GM10266 (cell line): ENCODE measurements at regions not wholly inside any gene's neighbourhood (a gene's known extent, or its start where the extent isn't known, plus 50 kb on each side); places are given as distances from the start of the nearest gene placed in this dataset.
"Not testable (repeated sequence)": the region's sequence is repeated elsewhere in the genome, so short reads cannot be mapped to it uniquely, and the experiment has no call there.

ENCODE experiments used
- DNase-seq: peaks from one replicate; pipeline ENCODE4 v3.0.0; 2012; ENCODE audit errors: extremely low spot score
- TF ChIP-seq, protein P1 (sequence below): IDR thresholded peaks from 2 replicates; pipeline ENCODE4 v1.5.1; 2012; ENCODE audit warnings: mild to moderate bottlenecking, low read depth; ENCODE audit not compliant: control insufficient read depth, insufficient read depth; ENCODE audit errors: missing control alignments

DNA sequence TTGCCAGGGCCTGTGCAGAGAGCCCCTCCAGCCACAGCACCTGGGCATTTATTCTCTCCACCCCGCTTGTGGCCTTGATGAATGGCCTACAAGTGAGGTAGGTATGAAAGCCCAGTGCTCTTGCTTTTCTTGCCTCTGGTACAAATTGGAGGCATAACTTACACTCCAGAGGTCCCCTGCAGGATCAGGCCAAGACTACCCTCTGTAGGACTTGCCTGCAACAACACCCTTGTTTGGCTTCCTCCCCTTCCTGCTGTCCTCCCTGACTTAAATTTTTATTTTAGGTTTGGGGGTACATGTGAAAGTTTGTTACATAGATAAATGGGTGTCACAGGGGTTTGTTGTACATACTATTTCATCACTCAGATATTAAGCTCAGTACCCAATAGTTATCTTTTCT, 95.7 kb downstream of the CDC42EP3 start:
- TF ChIP-seq, protein P1, sequence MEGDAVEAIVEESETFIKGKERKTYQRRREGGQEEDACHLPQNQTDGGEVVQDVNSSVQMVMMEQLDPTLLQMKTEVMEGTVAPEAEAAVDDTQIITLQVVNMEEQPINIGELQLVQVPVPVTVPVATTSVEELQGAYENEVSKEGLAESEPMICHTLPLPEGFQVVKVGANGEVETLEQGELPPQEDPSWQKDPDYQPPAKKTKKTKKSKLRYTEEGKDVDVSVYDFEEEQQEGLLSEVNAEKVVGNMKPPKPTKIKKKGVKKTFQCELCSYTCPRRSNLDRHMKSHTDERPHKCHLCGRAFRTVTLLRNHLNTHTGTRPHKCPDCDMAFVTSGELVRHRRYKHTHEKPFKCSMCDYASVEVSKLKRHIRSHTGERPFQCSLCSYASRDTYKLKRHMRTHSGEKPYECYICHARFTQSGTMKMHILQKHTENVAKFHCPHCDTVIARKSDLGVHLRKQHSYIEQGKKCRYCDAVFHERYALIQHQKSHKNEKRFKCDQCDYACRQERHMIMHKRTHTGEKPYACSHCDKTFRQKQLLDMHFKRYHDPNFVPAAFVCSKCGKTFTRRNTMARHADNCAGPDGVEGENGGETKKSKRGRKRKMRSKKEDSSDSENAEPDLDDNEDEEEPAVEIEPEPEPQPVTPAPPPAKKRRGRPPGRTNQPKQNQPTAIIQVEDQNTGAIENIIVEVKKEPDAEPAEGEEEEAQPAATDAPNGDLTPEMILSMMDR = no peak
- DNase-seq = no peak

DNA sequence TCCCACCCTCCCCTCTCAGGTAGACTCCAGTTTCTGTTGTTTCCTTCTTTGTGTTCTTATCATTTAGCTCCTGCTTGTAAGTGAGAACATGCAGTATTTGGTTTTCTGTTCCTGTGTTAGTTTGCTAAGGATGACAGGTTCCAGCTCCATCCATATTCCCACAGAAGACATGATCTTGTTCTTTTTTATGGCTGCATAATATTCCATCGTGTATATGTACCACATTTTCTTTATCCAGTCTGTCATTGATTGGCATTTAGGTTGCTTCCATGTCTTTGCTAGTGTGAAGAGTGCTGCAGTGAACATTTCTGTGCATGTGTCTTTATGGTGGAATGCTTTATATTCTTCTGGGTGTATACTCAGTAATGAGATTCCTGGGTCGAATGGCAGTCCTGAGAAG, 95.2 kb downstream of the CDC42EP3 start:
- not testable (repeated sequence) for DNase-seq

DNA sequence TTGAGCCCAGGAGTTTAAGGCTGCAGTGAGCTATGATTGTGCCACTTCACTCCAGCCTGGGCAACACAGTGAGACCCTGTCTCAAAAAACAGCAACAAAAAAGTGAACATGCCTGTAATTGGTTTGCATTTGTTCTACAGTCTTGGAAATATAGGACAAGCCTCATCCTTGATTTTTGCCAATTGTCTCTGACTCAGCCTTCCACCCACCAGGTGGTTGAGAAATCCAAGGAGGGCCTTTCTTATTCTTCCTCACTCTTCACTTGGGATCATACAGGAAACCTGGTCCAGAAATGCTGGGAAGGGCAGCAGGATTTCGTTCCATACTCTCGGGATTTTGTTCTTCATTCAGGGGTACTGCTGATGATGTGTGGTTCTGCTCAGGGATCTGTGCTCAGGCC, 94.6 kb downstream of the CDC42EP3 start:
- TF ChIP-seq, protein P1 = no peak
- DNase-seq = no peak

DNA sequence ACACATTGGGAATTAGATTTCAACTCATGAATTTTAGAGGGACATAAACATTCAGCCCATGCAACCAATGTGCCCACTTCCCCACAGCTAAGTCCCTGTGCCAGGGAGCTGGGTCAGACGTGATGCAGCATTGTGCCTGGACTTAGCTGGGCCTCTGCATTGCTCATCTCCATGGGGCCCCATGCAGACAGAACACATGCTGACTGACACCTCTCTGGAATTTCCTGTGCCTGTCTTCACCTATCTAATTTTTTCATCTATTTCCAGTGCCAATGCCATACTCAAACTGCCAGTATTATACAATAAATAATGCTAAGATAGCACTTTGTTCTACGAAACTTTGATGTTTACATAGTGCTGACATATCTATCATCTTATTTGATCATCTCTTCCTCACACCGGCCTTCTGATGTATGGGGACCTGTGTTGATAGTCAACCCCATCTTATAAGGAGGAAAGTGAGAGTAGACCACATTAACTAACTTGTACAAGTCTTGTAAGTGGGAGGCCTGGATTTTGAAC, 92.2 kb downstream of the CDC42EP3 start:
- TF ChIP-seq, protein P1 = no peak
- DNase-seq = no peak

DNA sequence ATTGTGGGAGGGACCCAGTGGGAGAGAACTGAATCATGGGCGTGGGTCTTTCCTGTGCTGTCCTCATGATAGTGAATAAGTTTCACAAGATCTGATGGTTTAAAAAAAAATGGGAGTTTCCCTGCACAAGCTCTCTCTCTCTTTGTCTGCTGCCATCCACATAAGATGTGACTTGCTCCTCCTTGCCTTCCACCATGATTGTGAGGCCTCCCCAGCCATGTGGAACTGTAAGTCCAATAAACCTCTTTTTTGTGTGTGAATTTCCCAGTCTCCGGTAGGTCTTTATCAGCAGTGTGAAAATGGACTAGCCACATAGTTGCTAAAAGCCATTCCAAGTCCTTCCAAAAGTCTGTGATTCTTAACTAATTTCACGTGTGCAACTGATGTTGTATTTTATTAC, 91.5 kb downstream of the CDC42EP3 start:
- not testable (repeated sequence) for DNase-seq

- TF ChIP-seq, protein P1 = no peak
- no peak for DNase-seq
Measured at GRCh38 chr2:37581433-37581832, 90.0 kb downstream of the CDC42EP3 start.

- no peak for DNase-seq
- TF ChIP-seq, protein P1 = no peak
Measured at GRCh38 chr2:37582481-37583220, 88.8 kb downstream of the CDC42EP3 start.

DNA sequence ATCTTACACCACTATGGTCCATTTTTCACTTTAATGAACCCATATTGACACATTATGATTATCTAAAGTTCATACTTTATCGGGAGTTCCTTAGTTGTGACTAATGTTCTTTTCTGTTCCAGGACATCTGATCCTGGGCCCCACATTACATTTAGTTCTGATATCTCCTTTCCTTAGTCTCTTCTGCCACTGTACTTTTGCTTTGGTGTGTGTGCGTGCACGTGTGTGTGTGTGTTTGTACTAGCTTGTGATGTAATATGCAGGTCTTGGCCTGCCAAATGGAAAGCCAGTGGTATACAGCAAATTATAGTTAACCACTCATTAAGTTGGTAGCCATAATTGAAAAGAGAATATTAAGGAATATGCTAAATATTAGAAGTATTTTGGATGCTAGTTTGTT, 88.0 kb downstream of the CDC42EP3 start:
- DNase-seq = no peak
- TF ChIP-seq, protein P1 = no peak
